ENCODE measurements at regions not wholly inside any gene's neighbourhood (a gene's known extent, or its start where the extent isn't known, plus 50 kb on each side); places are given as distances from the start of the nearest gene placed in this dataset.

DNA sequence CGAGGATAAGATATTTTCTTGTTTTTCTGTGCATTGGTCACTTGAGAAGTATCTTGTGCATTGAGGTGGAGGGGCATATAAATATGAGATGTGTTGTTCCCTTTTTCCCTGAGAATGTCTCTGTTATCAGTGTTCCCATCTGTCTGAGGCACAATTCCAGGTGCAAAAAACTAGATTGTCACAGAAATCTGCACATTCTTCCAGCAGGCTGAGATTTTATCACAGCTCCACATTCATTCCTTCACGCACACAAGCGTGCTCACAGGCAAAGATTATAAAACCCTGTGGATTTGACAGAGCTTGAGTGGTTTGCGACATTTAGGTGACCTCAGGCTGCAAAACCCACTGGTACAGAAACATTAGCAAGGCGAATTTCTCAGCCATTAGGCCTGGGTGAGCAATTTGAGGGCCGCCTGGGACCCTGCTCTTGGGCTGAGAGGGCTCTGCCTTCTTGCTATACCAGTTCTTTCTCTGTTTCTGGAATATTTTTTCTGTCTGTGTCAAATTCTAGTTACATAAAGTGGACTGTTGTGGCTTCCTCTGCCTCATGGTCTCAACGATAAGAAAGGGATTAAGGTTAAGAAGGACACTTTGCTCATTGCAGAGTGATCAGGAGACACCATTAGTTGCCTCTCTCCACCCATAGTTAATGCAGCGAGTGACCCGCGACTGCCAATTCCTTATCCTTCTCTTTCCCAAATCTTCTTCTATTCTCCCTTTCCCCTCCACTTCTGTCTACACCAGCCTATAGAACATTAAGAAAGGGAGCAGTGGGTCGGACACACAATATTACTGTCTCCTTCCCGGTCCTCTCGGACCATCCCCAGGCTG lies 86.7 kb upstream of the C1QTNF7 start:
- DNase-seq = no peak

DNA sequence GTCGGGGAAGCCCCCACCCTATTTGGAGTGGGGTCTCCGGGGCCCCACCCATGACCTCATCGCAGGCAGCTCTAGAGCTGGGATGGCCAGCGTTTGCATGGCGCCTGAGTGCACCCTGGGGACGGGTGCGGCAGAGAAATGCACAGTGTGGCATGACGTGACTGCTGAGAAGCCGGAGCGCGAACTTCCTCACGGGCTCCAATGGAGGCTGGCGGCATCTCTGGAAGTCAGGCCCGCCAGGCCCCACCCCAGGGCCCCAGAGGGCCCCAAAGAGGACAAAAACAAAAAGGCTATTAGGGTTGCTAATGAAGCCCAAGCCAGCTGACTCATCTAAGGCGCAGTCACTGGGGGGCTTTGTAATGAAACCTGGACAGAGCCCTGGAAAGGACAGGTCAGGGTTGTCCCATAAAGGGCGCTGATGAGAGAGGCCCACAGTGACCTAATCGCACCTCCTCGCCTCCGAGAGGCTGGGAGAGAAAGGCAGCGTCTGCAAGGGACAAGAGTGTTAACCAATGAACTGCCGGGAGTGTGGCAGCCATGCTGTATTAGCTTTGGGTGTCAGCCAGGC lies 86.0 kb upstream of the C1QTNF7 start:
- no peak for DNase-seq

DNA sequence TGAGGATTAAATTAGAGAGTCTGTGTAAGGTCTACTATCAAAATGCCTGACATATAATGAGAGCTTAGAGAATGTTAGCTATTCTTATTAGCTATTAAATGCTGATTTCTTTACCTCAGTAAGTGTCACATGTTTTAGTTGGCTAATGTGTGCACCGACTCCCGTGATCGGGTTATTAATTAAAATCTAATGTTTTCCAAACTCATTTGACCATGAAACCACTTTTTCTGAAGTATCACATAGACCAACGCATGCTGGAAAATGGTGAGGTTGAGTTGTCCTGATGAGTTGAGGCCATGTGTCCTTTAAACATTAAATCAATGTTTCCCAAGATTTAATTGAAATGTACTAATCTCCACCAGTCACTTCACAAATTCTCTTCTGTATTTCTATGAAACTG lies 84.8 kb upstream of the C1QTNF7 start:
- no peak for DNase-seq

DNA sequence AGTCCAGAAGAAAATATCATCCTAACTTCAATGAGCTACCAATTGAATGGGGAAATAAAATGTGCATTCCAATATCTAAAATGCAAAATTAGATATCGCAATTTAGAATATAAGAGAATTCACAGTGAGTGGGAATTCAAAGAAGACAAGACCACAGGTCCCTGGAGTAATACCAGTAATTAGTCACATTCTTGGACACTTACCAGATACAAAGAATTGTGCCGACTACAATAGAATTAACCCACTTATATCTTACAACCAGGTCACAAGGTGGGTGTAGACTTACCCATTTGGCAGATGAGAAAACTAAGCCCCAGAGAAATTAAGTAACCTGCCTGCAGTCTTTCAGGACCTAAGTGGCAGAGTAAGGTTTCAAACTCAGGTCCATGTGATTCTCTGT lies 84.3 kb upstream of the C1QTNF7 start:
- no peak for DNase-seq

DNA sequence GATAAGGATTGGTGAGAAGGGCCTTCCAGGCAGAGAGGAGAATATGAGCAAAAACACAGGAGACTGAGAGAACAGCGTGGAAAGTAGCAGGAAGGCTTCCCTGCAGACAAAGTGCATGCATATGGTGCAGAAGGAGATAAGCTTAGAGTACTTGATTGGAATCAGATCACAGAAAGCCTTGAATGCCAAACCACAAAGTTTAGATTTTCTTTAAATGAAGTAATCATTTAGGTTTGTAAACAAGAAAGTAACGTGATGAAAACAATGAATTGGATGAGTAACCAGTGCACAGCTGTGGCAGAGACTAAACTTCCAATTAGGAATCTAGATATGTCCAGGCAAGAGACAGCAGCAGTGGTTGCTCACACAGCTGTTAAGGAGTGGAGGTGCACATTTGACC lies 83.8 kb upstream of the C1QTNF7 start:
- DNase-seq = no peak

DNA sequence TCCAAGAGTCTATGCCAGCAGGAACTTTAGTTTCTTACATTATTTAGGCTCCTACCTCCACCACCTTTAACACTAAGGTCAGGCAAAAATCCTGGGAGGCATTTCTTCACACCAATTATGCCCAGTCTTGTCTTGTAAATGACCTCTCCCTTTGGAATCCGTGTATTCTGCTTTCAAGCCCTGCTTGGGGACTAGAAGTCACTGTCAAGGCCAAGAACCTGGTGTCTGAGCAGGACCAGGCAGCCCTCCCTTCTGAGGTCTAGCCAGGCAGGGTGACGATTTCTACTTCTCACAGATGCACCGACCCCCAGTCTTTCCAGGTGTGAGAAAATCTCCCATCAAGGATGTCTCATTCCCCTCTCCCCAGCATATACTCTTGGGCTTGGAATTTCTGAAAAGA lies 82.7 kb upstream of the C1QTNF7 start:
- no peak for DNase-seq

DNA sequence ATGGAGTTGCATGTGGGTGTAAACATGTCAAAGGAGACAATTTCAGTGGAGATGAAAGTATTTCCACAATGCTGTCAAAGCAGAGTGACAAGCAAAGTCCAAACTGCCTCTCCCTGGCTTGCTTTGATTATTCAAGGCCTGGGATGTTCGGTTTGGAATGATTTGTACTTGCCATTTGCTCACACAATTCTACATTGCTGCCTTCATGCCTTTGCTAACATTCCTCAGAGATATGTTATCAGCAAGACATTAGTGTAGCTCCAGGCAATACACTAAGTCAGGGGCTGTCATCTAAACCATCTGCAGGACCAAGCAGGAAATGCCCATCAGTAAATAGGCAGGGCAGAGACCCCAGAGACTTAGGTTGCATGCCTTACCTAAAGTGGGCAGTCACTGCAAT lies 79.6 kb upstream of the C1QTNF7 start:
- no peak for DNase-seq

DNA sequence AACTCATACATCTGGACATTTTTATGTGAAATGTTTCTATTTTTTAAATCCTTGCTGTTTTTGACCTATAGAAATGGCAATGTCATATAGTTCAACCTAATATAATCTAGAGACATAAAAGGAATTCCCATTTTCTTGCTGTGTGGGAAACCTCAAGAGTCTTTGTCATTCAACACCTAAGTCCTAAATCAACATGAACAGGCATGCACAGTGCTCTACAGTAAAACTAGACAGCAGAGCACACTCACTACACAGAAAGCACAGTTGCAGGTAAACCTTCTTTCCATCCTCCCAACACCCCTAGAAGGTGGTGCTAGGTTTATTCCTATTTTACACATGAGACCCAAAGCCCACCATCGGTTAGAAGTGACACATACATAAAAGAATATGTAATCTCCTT lies 79.1 kb upstream of the C1QTNF7 start:
- DNase-seq = no peak

DNA sequence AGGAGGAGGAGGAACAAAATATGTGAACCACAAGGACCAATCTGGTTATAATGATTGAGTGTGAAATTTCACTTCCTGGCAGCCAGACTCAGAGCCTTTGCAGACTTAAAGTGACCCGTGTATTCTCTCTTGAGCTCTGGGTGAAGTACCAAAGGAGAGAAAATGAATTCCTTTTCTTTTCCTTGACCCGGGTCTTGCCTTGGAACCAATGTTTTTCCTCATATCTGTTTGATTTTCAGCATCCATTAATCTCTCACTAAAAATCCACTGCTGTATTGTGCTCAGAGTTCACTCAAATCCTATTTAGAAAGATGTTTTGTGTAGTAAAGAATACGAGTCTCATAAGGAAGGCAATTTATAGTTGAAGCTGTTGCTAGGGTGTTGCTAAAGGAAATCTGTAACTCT lies 78.3 kb upstream of the C1QTNF7 start:
- DNase-seq = no peak

DNA sequence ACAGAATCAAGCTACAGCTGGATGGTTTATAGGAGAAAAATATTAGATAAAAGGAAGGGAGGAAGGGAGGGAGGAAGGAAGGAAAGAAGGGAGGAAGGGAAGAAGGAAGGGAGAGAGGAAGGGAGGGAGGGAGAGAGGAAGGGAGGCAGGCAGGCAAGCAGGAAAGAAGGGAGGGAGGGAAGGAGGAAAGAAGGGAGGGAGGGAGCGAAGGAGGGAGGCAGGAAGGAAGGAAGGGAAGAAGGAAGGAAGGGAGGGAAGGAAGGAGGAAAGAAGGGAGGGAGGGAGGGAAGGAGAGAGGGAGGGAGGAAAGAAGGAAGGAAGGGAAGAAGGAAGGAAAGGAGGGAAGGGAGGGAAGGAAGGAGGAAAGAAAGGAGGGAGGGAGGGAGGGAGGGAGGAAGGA lies 77.9 kb upstream of the C1QTNF7 start:
- DNase-seq = no peak

DNA sequence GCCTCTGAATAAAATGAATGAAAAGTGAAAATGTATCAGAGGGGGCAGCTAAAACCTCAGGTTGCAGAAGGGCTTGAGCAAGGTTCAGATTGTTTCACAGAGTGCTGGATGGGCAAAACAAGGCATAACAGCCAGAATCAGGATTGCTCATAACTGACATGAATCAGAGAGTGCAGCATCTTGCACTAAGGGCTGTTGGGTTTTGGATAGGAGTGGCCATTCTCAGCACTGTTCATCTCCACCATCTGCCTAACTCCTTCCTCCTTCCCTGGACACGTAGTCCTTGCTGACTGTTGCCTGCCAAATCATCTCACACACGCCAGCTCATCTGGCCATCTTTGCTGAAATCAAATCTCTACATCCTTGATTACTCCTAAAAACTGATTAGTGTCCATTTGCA lies 75.3 kb upstream of the C1QTNF7 start:
- no peak for DNase-seq

DNA sequence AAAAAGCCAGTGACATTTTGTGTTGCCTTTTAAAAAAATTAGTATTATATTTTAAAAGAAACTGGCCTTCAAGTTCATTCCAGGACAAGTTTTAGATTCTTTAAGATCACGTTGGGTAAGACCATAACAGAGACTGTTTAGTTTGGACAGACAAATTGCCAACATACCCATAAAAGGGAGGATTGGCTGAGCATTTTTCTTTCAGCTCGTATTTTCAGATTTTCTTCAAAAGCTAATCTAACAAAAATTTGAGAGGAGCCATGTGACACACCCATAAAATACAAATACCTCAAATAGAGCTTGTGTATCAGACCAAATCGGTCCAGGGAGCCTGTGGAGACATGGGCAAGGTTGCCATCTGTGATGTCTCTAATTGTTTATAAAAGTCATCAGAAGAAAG lies 74.6 kb upstream of the C1QTNF7 start:
- no peak for DNase-seq

DNA sequence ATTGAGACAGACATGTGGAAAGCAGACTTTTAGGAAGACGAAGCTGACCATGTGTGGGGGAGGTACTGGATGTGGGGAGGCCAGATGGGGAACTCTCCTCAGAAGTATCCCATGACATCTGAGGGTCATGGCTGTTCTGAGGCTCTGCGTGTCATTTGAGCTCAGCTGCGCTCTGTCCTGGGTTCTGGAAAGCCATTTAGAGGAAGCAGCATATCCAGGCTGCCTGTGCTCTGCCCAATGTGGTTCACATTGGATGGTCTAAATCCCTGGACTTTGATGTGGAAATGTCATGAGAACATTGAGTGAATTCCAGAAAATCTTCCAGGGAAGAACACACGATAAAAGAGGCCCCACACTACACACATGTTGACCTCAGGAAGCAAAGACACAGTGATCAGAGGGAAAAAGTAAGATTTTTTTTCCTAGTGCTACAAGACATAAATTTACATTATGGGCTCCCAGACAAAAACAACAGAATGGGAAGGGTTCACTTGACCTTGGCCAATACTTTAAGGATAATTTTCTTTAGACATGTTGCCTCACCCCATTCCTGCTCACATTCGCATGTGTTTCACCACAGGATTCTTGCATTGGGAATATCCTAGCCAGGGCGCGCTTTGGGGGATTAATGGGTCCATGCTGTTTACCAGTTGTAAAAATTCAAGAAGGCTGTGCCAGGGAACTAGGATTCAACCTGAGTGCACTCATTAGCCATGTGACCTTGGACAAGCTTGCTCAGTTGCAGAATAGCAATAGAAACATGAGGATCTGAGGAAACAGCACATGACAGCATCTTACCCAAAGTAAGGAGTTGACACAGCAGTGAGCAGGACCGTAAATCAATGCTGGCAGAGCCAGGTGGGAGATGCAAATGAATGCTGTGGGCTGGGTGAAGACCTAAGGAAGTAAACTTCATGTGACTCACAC lies 73.2 kb upstream of the C1QTNF7 start:
- no peak for DNase-seq

DNA sequence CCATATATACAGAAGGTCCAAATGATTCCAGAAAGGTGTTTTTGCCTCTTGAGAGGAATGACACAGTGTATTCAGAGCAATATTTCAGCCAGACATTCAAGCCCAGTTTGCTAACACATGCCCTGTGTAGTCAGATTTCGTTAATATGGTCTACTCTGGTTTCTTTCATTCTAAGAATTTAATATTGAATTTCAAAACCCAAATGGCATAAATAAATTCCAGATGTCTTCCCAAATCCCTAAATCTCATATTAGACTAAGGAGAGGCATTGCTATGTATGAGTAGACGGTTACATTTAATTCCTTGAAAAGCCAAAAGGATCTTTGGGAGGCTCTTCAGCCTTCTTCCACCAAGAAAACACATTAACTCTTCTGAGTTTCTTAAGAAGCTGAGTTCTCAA lies 66.3 kb upstream of the C1QTNF7 start:
- no peak for DNase-seq

DNA sequence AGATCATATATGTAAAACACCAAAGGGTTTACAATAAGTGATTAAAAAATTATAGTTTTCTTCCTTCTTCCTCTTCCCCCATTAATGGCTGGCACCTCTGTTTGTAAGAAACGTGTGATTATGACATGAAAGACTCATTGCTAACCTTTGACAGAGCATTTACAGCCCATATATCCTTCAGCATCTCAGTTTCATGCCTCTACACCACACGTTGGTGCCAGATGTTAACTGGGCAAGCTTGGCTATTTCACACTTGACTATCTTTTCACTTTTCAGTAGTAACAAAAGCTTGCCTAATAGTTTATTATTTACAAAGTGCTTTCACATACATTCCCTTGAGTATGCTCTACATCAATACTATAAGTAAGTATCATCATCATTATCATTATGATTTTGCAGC lies 65.3 kb upstream of the C1QTNF7 start:
- DNase-seq = no peak

DNA sequence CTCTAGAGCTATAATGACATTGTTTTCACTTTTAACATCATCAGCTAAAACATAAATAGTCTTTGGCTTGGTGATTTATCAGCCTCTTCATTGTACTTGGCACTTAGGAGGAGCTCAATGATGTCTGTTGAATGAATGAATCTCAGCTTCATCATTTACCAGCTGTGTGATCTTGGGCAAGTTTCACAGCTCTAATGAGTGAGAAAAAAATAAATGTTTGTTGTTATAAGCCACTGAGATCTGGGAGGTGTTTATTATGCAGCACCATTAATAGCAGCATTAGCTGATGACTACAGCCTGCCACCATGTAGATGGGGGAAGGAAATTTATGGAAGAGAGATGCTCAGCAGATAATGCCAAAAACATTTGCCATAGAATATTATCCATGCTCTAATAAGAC lies 63.6 kb upstream of the C1QTNF7 start:
- no peak for DNase-seq

DNA sequence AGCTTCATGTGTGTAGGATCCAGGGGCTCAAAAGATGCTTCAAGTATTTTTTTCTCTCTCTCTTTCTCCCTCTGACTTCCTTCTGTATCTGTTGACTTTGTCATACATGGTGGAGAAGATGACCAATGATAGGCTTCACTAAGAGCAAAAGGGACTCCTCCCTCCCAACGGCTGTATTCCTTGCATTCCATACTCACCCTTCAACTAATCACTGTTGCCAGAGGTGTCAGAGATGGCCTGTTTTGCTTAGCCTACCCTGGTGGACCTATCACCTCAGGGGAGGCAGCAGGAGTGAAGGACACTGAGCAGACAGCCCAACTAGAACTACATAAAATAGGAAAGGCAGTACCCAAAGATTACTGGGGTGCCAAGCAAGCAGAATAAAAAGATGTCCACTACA lies 62.2 kb upstream of the C1QTNF7 start:
- DNase-seq = no peak

DNA sequence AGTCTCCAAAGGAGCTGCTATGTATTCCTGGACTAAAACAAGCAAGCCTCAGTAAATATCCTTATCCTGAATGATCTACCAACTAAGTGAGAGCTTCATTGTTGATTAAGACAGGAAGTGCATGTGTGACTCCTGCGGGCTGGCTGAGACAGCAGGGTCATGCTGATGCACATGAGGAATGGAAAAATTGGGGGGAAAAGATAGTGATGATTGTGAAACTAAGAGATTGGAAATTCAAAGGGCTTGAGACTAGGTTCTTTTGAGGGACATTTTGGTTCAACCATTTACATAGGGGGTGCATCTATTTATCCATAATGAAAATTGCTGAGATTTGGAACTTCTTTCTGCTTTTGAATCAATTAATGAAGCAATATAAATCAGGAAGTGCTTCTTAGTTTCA lies 61.1 kb upstream of the C1QTNF7 start:
- no peak for DNase-seq

DNA sequence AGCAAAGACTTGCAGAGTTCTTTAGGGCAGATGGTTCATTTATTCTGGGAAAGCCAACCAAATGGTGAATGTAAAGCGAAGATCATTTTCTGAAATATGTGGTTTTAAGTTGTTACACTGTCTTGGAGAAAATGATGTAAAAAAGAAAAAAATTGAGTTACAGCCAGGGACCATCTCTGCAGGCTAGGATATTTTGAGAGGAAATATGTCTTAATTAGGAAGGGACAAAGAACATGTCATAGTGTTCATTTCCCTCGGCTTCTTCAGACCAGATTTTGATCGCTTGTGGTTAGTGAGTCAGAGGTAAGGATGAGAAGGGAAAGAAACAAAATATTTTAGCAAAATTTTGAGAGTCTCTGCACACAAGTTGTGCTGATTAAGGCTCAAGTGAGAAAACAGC lies 59.0 kb upstream of the C1QTNF7 start:
- no peak for DNase-seq

DNA sequence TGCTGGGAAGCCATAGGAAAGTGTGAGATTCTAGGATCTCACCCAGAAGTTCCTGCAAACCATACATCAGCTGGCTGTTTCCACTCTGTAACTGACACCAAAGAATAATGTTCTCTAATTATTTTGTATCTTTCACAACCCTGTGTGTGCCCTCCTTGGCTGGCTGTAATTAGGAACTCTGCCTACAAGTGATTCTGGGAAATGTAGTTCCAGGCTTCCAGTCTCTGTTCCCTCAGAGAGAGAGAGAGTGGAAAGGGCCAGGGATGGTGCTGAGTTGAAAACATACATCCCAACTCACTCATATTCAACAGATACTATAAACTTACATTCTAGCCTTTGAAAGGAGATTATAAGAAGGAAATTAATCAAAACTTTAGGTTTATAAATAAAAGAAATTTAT lies 57.5 kb upstream of the C1QTNF7 start:
- no peak for DNase-seq

DNA sequence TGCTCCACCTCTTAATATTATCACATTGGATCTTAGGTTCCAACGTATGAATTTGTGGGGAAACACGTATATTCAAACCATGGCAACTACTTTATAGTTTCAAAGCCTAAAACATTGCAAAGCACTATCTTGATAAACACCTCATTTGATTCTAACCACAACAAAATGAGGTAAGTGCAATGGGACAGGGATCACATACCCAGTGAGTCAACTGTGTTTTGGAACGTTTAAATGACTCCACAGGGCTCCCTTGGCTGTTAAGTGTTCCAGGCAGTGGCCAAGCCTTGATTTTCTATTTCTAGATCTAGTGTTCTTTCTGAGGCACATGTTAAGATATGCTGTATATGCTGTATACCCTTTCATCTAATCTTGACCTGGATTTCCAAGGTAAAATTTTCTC lies 54.5 kb upstream of the C1QTNF7 start:
- no peak for DNase-seq

DNA sequence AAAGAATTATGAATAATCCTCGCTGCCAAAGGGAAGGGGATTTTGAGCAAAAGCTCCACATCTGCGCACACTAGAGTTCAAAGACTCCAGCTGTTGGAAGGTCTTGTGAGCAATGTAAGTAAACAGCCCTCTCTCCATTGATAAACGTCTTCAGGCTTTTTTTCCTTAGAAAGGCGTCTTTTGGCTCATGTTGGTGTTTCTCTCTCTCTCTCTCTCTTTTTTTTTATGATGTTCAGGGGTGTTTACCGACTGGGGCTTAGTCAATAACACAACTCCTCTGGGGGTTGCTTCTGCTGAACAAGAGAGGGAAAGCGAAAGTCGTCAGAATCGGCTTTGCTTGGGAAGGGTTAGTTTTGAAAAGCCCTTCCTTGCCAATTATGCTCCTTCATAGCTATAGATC lies 53.2 kb upstream of the C1QTNF7 start:
- no peak for DNase-seq

DNA sequence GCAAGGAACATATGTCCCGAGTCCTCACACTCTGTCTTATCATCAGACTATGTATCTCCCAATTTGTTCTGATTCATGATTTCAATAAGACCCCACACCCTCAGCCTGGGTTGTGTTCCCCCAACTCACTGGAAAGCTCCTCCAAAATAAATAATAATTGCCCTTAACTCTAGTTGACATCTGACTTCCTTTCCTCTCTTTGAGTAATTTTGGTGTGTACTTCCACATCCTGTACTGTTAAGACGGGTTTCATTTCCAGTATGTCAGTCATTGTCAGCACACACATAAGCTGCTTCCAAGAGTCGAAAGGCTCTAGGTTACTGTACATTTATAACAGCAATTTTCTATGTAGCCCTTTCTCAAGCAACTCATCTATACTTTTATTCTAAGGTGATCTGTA lies 52.2 kb upstream of the C1QTNF7 start:
- DNase-seq = no peak

DNA sequence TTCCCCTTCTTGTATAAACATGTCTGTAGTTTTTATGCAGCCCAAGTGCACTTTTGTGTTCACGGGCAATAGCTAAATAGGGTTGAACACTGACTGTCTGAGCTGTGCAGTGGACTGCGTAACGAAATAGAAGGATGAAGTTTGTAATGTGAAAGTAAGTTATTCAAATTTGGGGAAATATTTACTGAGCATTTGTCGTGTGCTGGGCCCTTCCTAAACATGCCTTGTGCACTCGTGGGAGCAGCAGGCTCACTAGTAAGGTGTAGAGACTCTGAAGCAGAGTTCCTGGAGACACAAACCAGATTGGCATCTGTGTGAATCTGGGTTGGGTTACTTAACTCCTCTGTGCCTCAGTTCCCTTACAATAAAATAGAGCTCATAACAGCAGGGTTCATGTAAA lies 51.7 kb upstream of the C1QTNF7 start:
- no peak for DNase-seq
